ENCODE measurements at regions not wholly inside any gene's neighbourhood (a gene's known extent, or its start where the extent isn't known, plus 50 kb on each side); places are given as distances from the start of the nearest gene placed in this dataset.
"Not testable (repeated sequence)": the region's sequence is repeated elsewhere in the genome, so short reads cannot be mapped to it uniquely, and the experiment has no call there.

DNA sequence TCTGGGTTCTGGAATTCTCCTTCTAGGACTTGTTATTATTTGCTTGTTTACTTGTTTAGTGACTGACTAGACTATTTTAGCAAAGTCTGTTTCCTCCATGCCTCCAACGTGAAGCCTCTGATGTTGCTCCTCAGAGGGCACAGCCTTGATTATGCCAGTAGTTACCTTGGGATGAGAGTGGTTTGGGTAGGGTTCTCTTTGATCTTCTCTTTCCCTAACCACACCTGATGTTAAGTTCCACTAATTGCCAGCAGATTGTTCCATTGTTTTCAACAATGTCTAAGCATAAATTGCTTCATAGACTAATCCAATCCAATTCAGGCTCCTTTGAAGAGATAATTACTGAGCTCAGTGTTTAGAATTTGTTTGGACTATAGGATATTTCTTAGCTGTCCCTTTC is 352.7 kb upstream of the DIPK2B start:
- no peak for DNase-seq (ENCODE audit: low read depth in 1 of 2, low spot score in 1 of 2)
- H3K4me3 ChIP-seq (replicated peaks; ENCODE audit: insufficient read depth, low read length), result no peak overlapping the region
- no peaks in the 10 kb centered on the region for H3K27me3 ChIP-seq (ENCODE audit: insufficient read depth, poor library complexity, severe bottlenecking)
- H3K27ac ChIP-seq (replicated peaks), result no peak overlapping the region
- TF ChIP-seq POLR2AphosphoS5 (IDR thresholded peaks at IDR 0.05; ENCODE audit: low read depth) (no peak), GABPA (IDR thresholded peaks at IDR 0.05; ENCODE audit: low read depth) (no peak), REST (IDR thresholded peaks at IDR 0.05; ENCODE audit: insufficient replicate concordance, low read depth) (no peak)
- TF ChIP-seq, protein P1, sequence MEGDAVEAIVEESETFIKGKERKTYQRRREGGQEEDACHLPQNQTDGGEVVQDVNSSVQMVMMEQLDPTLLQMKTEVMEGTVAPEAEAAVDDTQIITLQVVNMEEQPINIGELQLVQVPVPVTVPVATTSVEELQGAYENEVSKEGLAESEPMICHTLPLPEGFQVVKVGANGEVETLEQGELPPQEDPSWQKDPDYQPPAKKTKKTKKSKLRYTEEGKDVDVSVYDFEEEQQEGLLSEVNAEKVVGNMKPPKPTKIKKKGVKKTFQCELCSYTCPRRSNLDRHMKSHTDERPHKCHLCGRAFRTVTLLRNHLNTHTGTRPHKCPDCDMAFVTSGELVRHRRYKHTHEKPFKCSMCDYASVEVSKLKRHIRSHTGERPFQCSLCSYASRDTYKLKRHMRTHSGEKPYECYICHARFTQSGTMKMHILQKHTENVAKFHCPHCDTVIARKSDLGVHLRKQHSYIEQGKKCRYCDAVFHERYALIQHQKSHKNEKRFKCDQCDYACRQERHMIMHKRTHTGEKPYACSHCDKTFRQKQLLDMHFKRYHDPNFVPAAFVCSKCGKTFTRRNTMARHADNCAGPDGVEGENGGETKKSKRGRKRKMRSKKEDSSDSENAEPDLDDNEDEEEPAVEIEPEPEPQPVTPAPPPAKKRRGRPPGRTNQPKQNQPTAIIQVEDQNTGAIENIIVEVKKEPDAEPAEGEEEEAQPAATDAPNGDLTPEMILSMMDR (IDR thresholded peaks at IDR 0.05; ENCODE audit: insufficient read depth, low read length), result no peak

DNA sequence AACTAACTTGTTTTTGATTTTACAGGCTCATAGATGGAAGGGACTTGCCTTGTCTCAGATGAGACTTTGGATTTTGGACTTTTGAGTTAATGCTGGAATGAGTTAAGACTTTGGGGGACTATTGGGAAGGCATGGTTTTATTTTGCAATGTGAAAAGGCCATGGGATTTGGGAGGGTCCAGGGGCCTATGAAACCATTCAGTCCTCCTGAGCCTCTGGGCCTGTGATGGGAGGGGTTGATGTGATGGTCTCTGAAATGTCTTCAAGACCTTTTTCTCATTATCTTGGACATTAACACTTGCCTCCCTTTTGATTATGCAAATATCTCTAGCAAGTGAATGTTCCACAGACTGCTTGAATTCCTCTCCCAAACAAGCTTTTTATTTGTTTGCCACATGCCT is 346.0 kb upstream of the DIPK2B start:
- not testable (repeated sequence) for DNase-seq (ENCODE audit: low read depth in 1 of 2, low spot score in 1 of 2); H3K4me3 ChIP-seq (replicated peaks; ENCODE audit: insufficient read depth, low read length); H3K27me3 ChIP-seq (ENCODE audit: insufficient read depth, poor library complexity, severe bottlenecking); H3K27ac ChIP-seq (replicated peaks)

GRCh38 chrX:45540181-45540580 is 339.5 kb upstream of the DIPK2B start:
- TF ChIP-seq GABPA (IDR thresholded peaks at IDR 0.05; ENCODE audit: low read depth) (no peak), SPI1 (IDR thresholded peaks at IDR 0.05; ENCODE audit: borderline replicate concordance, low read depth) (no peak), POLR2AphosphoS5 (IDR thresholded peaks at IDR 0.05; ENCODE audit: low read depth) (no peak), REST (IDR thresholded peaks at IDR 0.05; ENCODE audit: insufficient replicate concordance, low read depth) (no peak)
- TF ChIP-seq, protein P1 (IDR thresholded peaks at IDR 0.05; ENCODE audit: insufficient read depth, low read length), result no peak
- no peak overlapping the region for H3K27ac ChIP-seq (replicated peaks)
- no peak overlapping the region for H3K4me3 ChIP-seq (replicated peaks; ENCODE audit: insufficient read depth, low read length)
- no peak for DNase-seq (ENCODE audit: low read depth in 1 of 2, low spot score in 1 of 2)
- no peaks in the 10 kb centered on the region for H3K27me3 ChIP-seq (ENCODE audit: insufficient read depth, poor library complexity, severe bottlenecking)

GRCh38 chrX:45537936-45538335 is 337.3 kb upstream of the DIPK2B start:
- TF ChIP-seq GABPA (IDR thresholded peaks at IDR 0.05; ENCODE audit: low read depth), result no peak
- TF ChIP-seq, protein P1 (IDR thresholded peaks at IDR 0.05; ENCODE audit: insufficient read depth, low read length), result no peak
- no peak for TF ChIP-seq REST (IDR thresholded peaks at IDR 0.05; ENCODE audit: insufficient replicate concordance, low read depth)
- no peak for TF ChIP-seq POLR2AphosphoS5 (IDR thresholded peaks at IDR 0.05; ENCODE audit: low read depth)
- TF ChIP-seq SPI1 (IDR thresholded peaks at IDR 0.05; ENCODE audit: borderline replicate concordance, low read depth), result no peak
- H3K4me3 ChIP-seq (replicated peaks; ENCODE audit: insufficient read depth, low read length), result no peak overlapping the region
- DNase-seq (ENCODE audit: low read depth in 1 of 2, low spot score in 1 of 2), result no peak
- H3K27ac ChIP-seq (replicated peaks), result no peak overlapping the region
- no peaks in the 10 kb centered on the region for H3K27me3 ChIP-seq (ENCODE audit: insufficient read depth, poor library complexity, severe bottlenecking)
